Activated CD4-positive, alpha-beta T cell treated with anti-CD3 and anti-CD28 coated beads, Interleukin-2, amount 50 U/mL, for 16 hours (primary cell): ENCODE measurements at regions not wholly inside any gene's neighbourhood (a gene's known extent, or its start where the extent isn't known, plus 50 kb on each side); places are given as distances from the start of the nearest gene placed in this dataset.
"Not testable (repeated sequence)": the region's sequence is repeated elsewhere in the genome, so short reads cannot be mapped to it uniquely, and the experiment has no call there.

Experiments used
- DNase-seq: peaks from one replicate; pipeline ENCODE4 v3.0.0-alpha.2; 2020

- no peak for DNase-seq
These were observed 161.1 kb downstream of the PHF8 start for GRCh38 chrX:53883196-53883595.

- no peak for DNase-seq
These were observed 161.9 kb downstream of the PHF8 start for GRCh38 chrX:53882331-53882730.

- DNase-seq: not testable (repeated sequence)
These were observed 163.5 kb downstream of the PHF8 start for GRCh38 chrX:53880786-53881185.

GRCh38 chrX:53859890-53860289 lies 173.4 kb upstream of the HUWE1 start:
- no peak for DNase-seq

- DNase-seq: peak; percentile 69
These were observed 145.4 kb upstream of the HUWE1 start for GRCh38 chrX:53831662-53832635.

- DNase-seq: no peak
These were observed 138.2 kb upstream of the HUWE1 start for GRCh38 chrX:53824686-53825085.

GRCh38 chrX:53818115-53818514 lies 131.6 kb upstream of the HUWE1 start:
- not testable (repeated sequence) for DNase-seq

GRCh38 chrX:53817548-53817947 lies 131.0 kb upstream of the HUWE1 start:
- peak; percentile 20 for DNase-seq

- DNase-seq: no peak
These were observed 127.3 kb upstream of the HUWE1 start for GRCh38 chrX:53813670-53814440.

GRCh38 chrX:53798281-53798680 lies 111.8 kb upstream of the HUWE1 start:
- peak; percentile 5 for DNase-seq

GRCh38 chrX:53795576-53795975 lies 109.1 kb upstream of the HUWE1 start:
- no peak for DNase-seq

- DNase-seq: no peak
These were observed 107.7 kb upstream of the HUWE1 start for GRCh38 chrX:53794181-53794580.

- DNase-seq: peak; percentile 6
These were observed 82.3 kb upstream of the HUWE1 start for GRCh38 chrX:53768865-53769264.

- peak; percentile 18 for DNase-seq
These were observed 81.9 kb upstream of the HUWE1 start for GRCh38 chrX:53768451-53768850.

- DNase-seq: no peak
These were observed 81.0 kb upstream of the HUWE1 start for GRCh38 chrX:53767544-53767943.

- DNase-seq: not testable (repeated sequence)
These were observed 70.7 kb upstream of the HUWE1 start for GRCh38 chrX:53757181-53757580.

GRCh38 chrX:53746718-53747117 lies 60.2 kb upstream of the HUWE1 start:
- DNase-seq: no peak

- no peak for DNase-seq
These were observed 56.7 kb upstream of the HUWE1 start for GRCh38 chrX:53743244-53743643.

- DNase-seq: peak; percentile 73
These were observed 51.9 kb upstream of the HUWE1 start for GRCh38 chrX:53738370-53738906.
